Right lobe of liver (tissue), 6 donors: ENCODE measurements at regions not wholly inside any gene's neighbourhood (a gene's known extent, or its start where the extent isn't known, plus 50 kb on each side); places are given as distances from the start of the nearest gene placed in this dataset.

Experiments
- ATAC-seq, 4 donors: fragments of 200-7000 bp; cut with Tn5 transposase; one replicate each; pipeline ENCODE4 v1.9.1; 2020; ENCODE audit warnings: mild to moderate bottlenecking in 4 of 4, moderate library complexity in 4 of 4
- DNase-seq, 3 donors: peaks; one replicate each; pipeline ENCODE4 v3.0.0-alpha.2; 2020
- H3K27ac ChIP-seq, 3 donors: fragments of 200-600 bp; one replicate each; pipeline ENCODE4 v1.8.0; 2022
- H3K27me3 ChIP-seq, 2 donors: fragments of 200-600 bp; one replicate each; pipeline ENCODE4 v1.8.0; 2022
- H3K36me3 ChIP-seq, 4 donors: fragments of 200-600 bp; sonication (generic) in 1 of 4; one replicate each; pipeline versions ENCODE4 v1.5.1 to v1.8.0; 2017 to 2022; ENCODE audit warnings: control low read depth in 1 of 4
- H3K4me1 ChIP-seq, 4 donors: fragments of 200-600 bp; sonication (generic) in 1 of 4; one replicate each; pipeline versions ENCODE4 v1.5.1 to v1.8.0; 2017 to 2022; ENCODE audit warnings: control low read depth in 1 of 4
- H3K4me3 ChIP-seq, 3 donors: fragments of 200-600 bp; one replicate each; pipeline ENCODE4 v1.8.0; 2022
- H3K9me3 ChIP-seq, 4 donors: fragments of 200-600 bp; sonication (generic) in 1 of 4; one replicate each; pipeline versions ENCODE4 v1.5.1 to v1.8.0; 2017 to 2022; ENCODE audit warnings: control low read depth in 1 of 4
- CTCF ChIP-seq, 4 donors: fragments of 200-600 bp in 3 of 4; fragments of 450-650 bp in 1 of 4; IDR thresholded peaks; one replicate each; pipeline versions ENCODE4 v1.5.1 to v1.8.0; 2016 to 2022; ENCODE audit warnings: antibody characterized with exemption in 4 of 4, mild to moderate bottlenecking in 2 of 4
- POLR2A ChIP-seq: fragments of 450-650 bp; IDR thresholded peaks from one replicate; pipeline ENCODE4 v1.6.1; 2017; ENCODE audit warnings: antibody characterized with exemption, mild to moderate bottlenecking
- WGBS: methylation state at CpG from one replicate; pipeline ENCODE4 v1.1.6; 2018; ENCODE audit warnings: low coverage, low lambda C conversion rate; ENCODE audit not compliant: insufficient coverage; ENCODE audit errors: missing lambda C conversion rate; 5-methylcytosine and 5-hydroxymethylcytosine counted together
- intact Hi-C, 2 donors: fragments of 100-400 bp; cut with DNase I; formaldehyde crosslinking; loops; one replicate each; pipeline versions ENCODE4 v1.11.2 to v1.14.1; 2022
- donor health status: DM: no; HTN: yes; CAD: no.
- donor health status: DM: no; HTN: no; CAD: no.
- donor health status: DM: no; HTN: no; CAD: no.
- donor health status: DM: no; HTN: yes; CAD: no.
- donor health status: DM: no; HTN: yes; CAD: no.

- TF ChIP-seq CTCF (IDR thresholded peaks at IDR 0.05) (no peak), POLR2A (no peak)
- Histone ChIP-seq H3K36me3 (no peaks in the 10 kb centered on the region), H3K4me1 (no peaks in the 10 kb centered on the region), H3K27me3 (no peaks in the 10 kb centered on the region), H3K4me3 (no peak overlapping the region), H3K27ac (no peak overlapping the region), H3K9me3 (no peaks in the 10 kb centered on the region)
- intact Hi-C loops = no loop called here
- DNase-seq (no peak), ATAC-seq (no peak)
- 40% methylated on average over 1 of the region's 6 CpGs for WGBS
These were observed 104.2 kb upstream of the TARDBP start for GRCh38 chr1:10908266-10908665.

- intact Hi-C loops = no loop called here
- no peak overlapping the region for H3K27ac ChIP-seq
These were observed 102.5 kb upstream of the TARDBP start for GRCh38 chr1:10909697-10910680.

GRCh38 chr1:10910681-10911489 lies 101.6 kb upstream of the TARDBP start:
- no peaks in the 10 kb centered on the region for H3K36me3 ChIP-seq
- intact Hi-C loops = no loop called here
- no peak overlapping the region for H3K4me3 ChIP-seq
- ATAC-seq (no peak), DNase-seq (no peak)
- H3K27me3 ChIP-seq = no peaks in the 10 kb centered on the region
- TF ChIP-seq POLR2A (no peak), CTCF (IDR thresholded peaks at IDR 0.05) (no peak)
- H3K9me3 ChIP-seq = no peaks in the 10 kb centered on the region
- no peak overlapping the region for H3K27ac ChIP-seq
- 55% methylated on average over 5 of the region's 13 CpGs for WGBS
- H3K4me1 ChIP-seq = no peaks in the 10 kb centered on the region

More at GRCh38 chr1:10909697-10910680, 102.5 kb upstream of the TARDBP start:
- Histone ChIP-seq H3K36me3 (no peaks in the 10 kb centered on the region), H3K27me3 (no peaks in the 10 kb centered on the region), H3K4me1 (no peaks in the 10 kb centered on the region), H3K9me3 (no peaks in the 10 kb centered on the region), H3K4me3 (no peak overlapping the region)
- ATAC-seq (peak; percentile 40 to 63 (median 56)), DNase-seq (peak in 2 of 3 donors; percentile 53 to 57)
- 20% methylated on average over 8 of the region's 22 CpGs for WGBS
- peak; percentile 30 to 43 (median 39) for TF ChIP-seq CTCF (IDR thresholded peaks at IDR 0.05)
- TF ChIP-seq POLR2A = no peak

- H3K36me3 ChIP-seq = no peaks in the 10 kb centered on the region
- ATAC-seq = no peak
- WGBS = 75% methylated on average over 4 of the region's 11 CpGs
These were observed 100.8 kb upstream of the TARDBP start for GRCh38 chr1:10911490-10912166.

More at GRCh38 chr1:10911490-10912166, 100.8 kb upstream of the TARDBP start:
- Histone ChIP-seq H3K4me3 (no peak overlapping the region), H3K27ac (no peak overlapping the region), H3K4me1 (no peaks in the 10 kb centered on the region), H3K9me3 (no peaks in the 10 kb centered on the region), H3K27me3 (no peaks in the 10 kb centered on the region)
- intact Hi-C loops = no loop called here
- no peak for DNase-seq
- no peak for TF ChIP-seq POLR2A
- no peak for TF ChIP-seq CTCF (IDR thresholded peaks at IDR 0.05)
